ENCODE measurements at regions not wholly inside any gene's neighbourhood (a gene's known extent, or its start where the extent isn't known, plus 50 kb on each side); places are given as distances from the start of the nearest gene placed in this dataset.
A peak's percentile ranks its signal among the peaks of the same experiment; 100 is the strongest.

DNA sequence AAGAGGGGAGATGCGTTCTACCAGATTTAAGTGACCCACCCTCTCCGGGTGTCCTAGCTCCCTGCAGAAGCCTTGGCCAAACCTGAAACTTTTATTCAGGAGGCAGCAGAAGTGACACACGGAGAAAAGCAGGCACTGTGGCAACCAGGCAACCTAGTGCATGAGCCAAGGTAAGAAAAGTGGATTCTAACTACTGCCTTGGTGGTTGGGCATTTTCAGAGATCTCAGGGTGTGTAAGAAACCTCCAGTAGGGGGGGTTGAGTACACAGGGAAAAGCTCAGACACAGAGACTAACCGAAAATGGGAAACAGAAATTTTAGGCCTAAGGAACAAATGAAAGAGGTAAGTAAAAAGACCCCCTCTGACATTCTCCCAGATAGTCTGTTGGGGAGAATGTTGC lies 645.7 kb downstream of the ANKRD7 start:
- H3K36me3 Mint-ChIP-seq (ENCODE audit: low read depth) = no peaks in the 10 kb centered on the region
- peaks cover 36% of the 10 kb centered on the region for H3K4me1 Mint-ChIP-seq
- H3K27me3 ChIP-seq (ENCODE audit: insufficient read depth) = no peaks in the 10 kb centered on the region
- TF ChIP-seq, protein P1, sequence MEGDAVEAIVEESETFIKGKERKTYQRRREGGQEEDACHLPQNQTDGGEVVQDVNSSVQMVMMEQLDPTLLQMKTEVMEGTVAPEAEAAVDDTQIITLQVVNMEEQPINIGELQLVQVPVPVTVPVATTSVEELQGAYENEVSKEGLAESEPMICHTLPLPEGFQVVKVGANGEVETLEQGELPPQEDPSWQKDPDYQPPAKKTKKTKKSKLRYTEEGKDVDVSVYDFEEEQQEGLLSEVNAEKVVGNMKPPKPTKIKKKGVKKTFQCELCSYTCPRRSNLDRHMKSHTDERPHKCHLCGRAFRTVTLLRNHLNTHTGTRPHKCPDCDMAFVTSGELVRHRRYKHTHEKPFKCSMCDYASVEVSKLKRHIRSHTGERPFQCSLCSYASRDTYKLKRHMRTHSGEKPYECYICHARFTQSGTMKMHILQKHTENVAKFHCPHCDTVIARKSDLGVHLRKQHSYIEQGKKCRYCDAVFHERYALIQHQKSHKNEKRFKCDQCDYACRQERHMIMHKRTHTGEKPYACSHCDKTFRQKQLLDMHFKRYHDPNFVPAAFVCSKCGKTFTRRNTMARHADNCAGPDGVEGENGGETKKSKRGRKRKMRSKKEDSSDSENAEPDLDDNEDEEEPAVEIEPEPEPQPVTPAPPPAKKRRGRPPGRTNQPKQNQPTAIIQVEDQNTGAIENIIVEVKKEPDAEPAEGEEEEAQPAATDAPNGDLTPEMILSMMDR (conservative IDR thresholded peaks at IDR 0.05; ENCODE audit: low read depth in 2 of 2) = peak; percentile 61 to 71
- TF ChIP-seq, protein P2, sequence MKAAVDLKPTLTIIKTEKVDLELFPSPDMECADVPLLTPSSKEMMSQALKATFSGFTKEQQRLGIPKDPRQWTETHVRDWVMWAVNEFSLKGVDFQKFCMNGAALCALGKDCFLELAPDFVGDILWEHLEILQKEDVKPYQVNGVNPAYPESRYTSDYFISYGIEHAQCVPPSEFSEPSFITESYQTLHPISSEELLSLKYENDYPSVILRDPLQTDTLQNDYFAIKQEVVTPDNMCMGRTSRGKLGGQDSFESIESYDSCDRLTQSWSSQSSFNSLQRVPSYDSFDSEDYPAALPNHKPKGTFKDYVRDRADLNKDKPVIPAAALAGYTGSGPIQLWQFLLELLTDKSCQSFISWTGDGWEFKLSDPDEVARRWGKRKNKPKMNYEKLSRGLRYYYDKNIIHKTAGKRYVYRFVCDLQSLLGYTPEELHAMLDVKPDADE (IDR thresholded peaks at IDR 0.05) = no peak
- no peak for TF ChIP-seq CREB1 (CRISPR knock-in tag; IDR thresholded peaks at IDR 0.05; ENCODE audit: low read depth)
- H2AFZ ChIP-seq = peak overlapping the region; percentile 34; the same call in 1 of the 2 replicates
- peak overlapping the region; percentile 26; the same call in 1 of the 2 replicates for H3K27ac Mint-ChIP-seq
- no peak overlapping the region for H3K27ac ChIP-seq (ENCODE audit: low read depth)
- no peaks in the 10 kb centered on the region for H3K79me2 ChIP-seq (replicated peaks; ENCODE audit: insufficient read depth)
- H3K4me2 ChIP-seq = no peak overlapping the region
- H3K27me3 Mint-ChIP-seq (ENCODE audit: insufficient read depth, low read depth, poor library complexity) = no peaks in the 10 kb centered on the region
- DNase-seq (ENCODE audit: low spot score) (peak; percentile 76), ATAC-seq (peak; percentile 87)
- H4K20me1 ChIP-seq (replicated peaks; ENCODE audit: insufficient read depth) = no peaks in the 10 kb centered on the region
- no peak overlapping the region for H3K4me3 Mint-ChIP-seq
- H3F3A ChIP-seq (replicated peaks; ENCODE audit: low read depth) = no peaks in the 10 kb centered on the region
- no peaks in the 10 kb centered on the region for H3K9me2 ChIP-seq (ENCODE audit: insufficient read depth)
- H3K4me1 ChIP-seq (ENCODE audit: insufficient read depth) = peaks cover 28% of the 10 kb centered on the region
- no peaks in the 10 kb centered on the region; the same call in 2 of the 3 replicates for H3K9me3 Mint-ChIP-seq
- H3K4me3 ChIP-seq = no peak overlapping the region
- H3K36me3 ChIP-seq (ENCODE audit: insufficient read depth) = no peaks in the 10 kb centered on the region

DNA sequence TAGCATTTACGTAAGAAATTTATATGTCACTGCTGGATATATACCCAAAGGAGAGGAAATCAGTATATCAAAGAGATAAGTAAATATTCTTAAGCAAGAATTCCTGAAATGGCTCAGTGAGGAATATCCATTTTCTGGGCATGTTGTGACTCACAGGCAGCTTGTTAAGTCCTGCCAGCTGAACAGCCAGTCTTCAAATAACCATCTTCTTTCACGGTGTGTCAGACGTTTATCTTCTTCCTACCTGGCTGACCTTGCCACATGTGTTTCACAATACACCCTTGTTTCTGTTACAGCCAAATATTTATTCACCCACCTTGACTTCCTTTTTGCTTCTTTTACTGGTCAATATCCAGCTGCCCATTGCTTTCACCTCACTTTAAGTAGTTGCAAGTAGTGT lies 648.1 kb downstream of the ANKRD7 start:
- Mint-ChIP-seq H3K36me3 (ENCODE audit: low read depth) (no peaks in the 10 kb centered on the region), H3K27ac (peak overlapping the region; percentile 63), H3K4me1 (peaks cover 35% of the 10 kb centered on the region), H3K9me3 (no peaks in the 10 kb centered on the region; the same call in 2 of the 3 replicates), H3K27me3 (ENCODE audit: insufficient read depth, low read depth, poor library complexity) (no peaks in the 10 kb centered on the region), H3K4me3 (no peak overlapping the region)
- Histone ChIP-seq H3K27ac (ENCODE audit: low read depth) (no peak overlapping the region), H3F3A (replicated peaks; ENCODE audit: low read depth) (no peaks in the 10 kb centered on the region), H3K4me2 (no peak overlapping the region), H3K79me2 (replicated peaks; ENCODE audit: insufficient read depth) (no peaks in the 10 kb centered on the region), H3K4me1 (ENCODE audit: insufficient read depth) (peaks cover 28% of the 10 kb centered on the region), H4K20me1 (replicated peaks; ENCODE audit: insufficient read depth) (no peaks in the 10 kb centered on the region), H2AFZ (no peak overlapping the region), H3K4me3 (no peak overlapping the region), H3K27me3 (ENCODE audit: insufficient read depth) (no peaks in the 10 kb centered on the region), H3K36me3 (ENCODE audit: insufficient read depth) (no peaks in the 10 kb centered on the region), H3K9me2 (ENCODE audit: insufficient read depth) (no peaks in the 10 kb centered on the region)
- ATAC-seq (no peak), DNase-seq (ENCODE audit: low spot score) (no peak)
- TF ChIP-seq CREB1 (CRISPR knock-in tag; IDR thresholded peaks at IDR 0.05; ENCODE audit: low read depth) = no peak
- no peak for TF ChIP-seq POLR2AphosphoS5 (IDR thresholded peaks at IDR 0.05; ENCODE audit: low read depth)
- TF ChIP-seq, protein P2 (IDR thresholded peaks at IDR 0.05) = no peak
- no peak for TF ChIP-seq JUNB (IDR thresholded peaks at IDR 0.05; ENCODE audit: unreplicated experiment)
- TF ChIP-seq ZNF331 (CRISPR knock-in tag; IDR thresholded peaks at IDR 0.05; ENCODE audit: low read depth) = no peak
- no peak for TF ChIP-seq EZH2phosphoT487 (IDR thresholded peaks at IDR 0.05; ENCODE audit: unreplicated experiment)
- no peak for TF ChIP-seq EZH2 (IDR thresholded peaks at IDR 0.05; ENCODE audit: low read depth, unreplicated experiment)
- TF ChIP-seq STAT1 (IDR thresholded peaks at IDR 0.05; ENCODE audit: unreplicated experiment) = no peak
- TF ChIP-seq, protein P1 (conservative IDR thresholded peaks at IDR 0.05; ENCODE audit: low read depth in 2 of 2) = no peak
- TF ChIP-seq ZNF114 (CRISPR knock-in tag; IDR thresholded peaks at IDR 0.05) = no peak

All from GM23338 (cell line).